Peyer's patch (tissue), 4 donors: ENCODE measurements at regions not wholly inside any gene's neighbourhood (a gene's known extent, or its start where the extent isn't known, plus 50 kb on each side); places are given as distances from the start of the nearest gene placed in this dataset.

Experiments
- DNase-seq, 3 donors: peaks; one replicate each; pipeline ENCODE4 v3.0.0-alpha.2; 2017 to 2019
- H3K27ac ChIP-seq, 4 donors: fragments of 200-600 bp; sonication (generic); one replicate each; pipeline ENCODE4 v1.5.1; 2016 to 2019
- H3K27me3 ChIP-seq, 2 donors: fragments of 200-600 bp; sonication (generic); one replicate each; pipeline ENCODE4 v1.5.1; 2019
- H3K36me3 ChIP-seq, 3 donors: fragments of 200-600 bp; sonication (generic); one replicate each; pipeline ENCODE4 v1.5.1; 2016 to 2019
- H3K4me1 ChIP-seq, 4 donors: fragments of 200-600 bp; sonication (generic); one replicate each; pipeline ENCODE4 v1.5.1; 2016 to 2019
- H3K4me3 ChIP-seq, 4 donors: fragments of 200-600 bp; sonication (generic); 1 replicate in 3 of 4; 2 replicates in 1 of 4; pipeline ENCODE4 v1.5.1; 2016 to 2019; ENCODE audit warnings: mild to moderate bottlenecking in 1 of 4
- H3K9me3 ChIP-seq, 4 donors: fragments of 200-600 bp; sonication (generic); one replicate each; pipeline ENCODE4 v1.5.1; 2016 to 2019; ENCODE audit warnings: mild to moderate bottlenecking in 1 of 4
- CTCF ChIP-seq, 6 experiments: fragments of 450-650 bp in 4 of 6; fragments of 200-600 bp in 2 of 6; sonication (generic) in 1 of 6; IDR thresholded peaks; one replicate each; pipeline ENCODE4 v1.5.1; 2017 to 2019; ENCODE audit warnings: antibody characterized with exemption in 6 of 6, mild to moderate bottlenecking in 3 of 6, moderate library complexity in 1 of 6
- POLR2A ChIP-seq, 2 donors: fragments of 450-650 bp; IDR thresholded peaks; one replicate each; pipeline ENCODE4 v1.5.1; 2017; ENCODE audit warnings: antibody characterized with exemption in 2 of 2, mild to moderate bottlenecking in 2 of 2, moderate library complexity in 2 of 2

DNA sequence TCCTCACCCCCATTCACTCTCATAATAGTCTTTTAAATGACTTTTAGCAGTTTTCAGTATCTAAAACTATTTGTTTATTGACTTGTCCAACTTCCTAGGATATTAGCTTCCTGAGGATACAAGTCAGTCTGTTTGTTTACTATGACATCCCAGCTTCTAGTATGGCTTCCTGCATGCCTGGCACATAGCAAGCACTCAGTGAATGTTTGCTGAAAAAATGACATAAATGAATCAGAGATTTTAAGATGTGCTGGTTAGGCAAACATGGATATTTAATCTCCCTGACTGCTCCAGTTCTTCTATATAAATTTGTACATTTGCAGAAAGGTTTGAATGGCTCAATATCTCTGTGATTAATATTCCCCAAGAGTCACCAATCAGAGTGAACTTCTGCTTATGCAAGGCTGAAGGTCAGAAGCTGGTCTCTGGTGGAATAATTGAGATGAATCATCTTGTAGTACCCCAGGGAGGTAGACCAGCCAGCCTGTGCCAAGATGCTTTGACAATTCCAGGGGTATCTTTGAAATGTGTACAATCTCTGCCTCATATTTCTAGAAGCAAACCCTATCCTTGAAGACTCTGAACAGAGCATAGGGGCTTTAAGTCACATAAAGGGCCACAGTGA, 219.0 kb upstream of the LMCD1 start:
- no peaks in the 10 kb centered on the region for H3K9me3 ChIP-seq
- H3K4me1 ChIP-seq = no peaks in the 10 kb centered on the region
- no peaks in the 10 kb centered on the region for H3K36me3 ChIP-seq
- no peaks in the 10 kb centered on the region for H3K27me3 ChIP-seq
- DNase-seq = no peak
- TF ChIP-seq CTCF (IDR thresholded peaks at IDR 0.05) = no peak
- no peak for TF ChIP-seq POLR2A (IDR thresholded peaks at IDR 0.05)
- no peak overlapping the region for H3K4me3 ChIP-seq
- H3K27ac ChIP-seq = no peak overlapping the region

DNA sequence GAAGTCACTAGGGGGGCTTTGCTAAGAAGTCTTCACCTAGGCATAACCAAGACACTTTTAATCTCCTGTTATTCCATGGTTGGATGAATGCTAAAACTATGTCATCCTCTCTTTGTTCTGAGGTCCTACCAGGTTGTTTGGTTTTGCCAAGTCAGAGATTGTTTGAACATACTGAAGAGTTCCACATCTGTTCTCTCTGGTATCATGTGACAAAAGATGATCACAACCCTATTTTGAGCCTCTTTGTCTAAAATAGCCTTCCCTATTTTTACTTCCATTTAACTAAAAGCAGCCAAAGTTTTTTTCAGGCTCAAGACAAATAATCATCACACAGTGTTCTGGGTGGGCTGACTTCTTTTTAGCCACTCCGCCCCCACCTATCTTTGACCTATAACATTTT, 218.4 kb upstream of the LMCD1 start:
- no peaks in the 10 kb centered on the region for H3K9me3 ChIP-seq
- no peaks in the 10 kb centered on the region for H3K27me3 ChIP-seq
- no peak overlapping the region for H3K4me3 ChIP-seq
- H3K4me1 ChIP-seq = no peaks in the 10 kb centered on the region
- no peak overlapping the region for H3K27ac ChIP-seq
- no peaks in the 10 kb centered on the region for H3K36me3 ChIP-seq
- DNase-seq = no peak
- TF ChIP-seq CTCF (IDR thresholded peaks at IDR 0.05) (no peak), POLR2A (IDR thresholded peaks at IDR 0.05) (no peak)

DNA sequence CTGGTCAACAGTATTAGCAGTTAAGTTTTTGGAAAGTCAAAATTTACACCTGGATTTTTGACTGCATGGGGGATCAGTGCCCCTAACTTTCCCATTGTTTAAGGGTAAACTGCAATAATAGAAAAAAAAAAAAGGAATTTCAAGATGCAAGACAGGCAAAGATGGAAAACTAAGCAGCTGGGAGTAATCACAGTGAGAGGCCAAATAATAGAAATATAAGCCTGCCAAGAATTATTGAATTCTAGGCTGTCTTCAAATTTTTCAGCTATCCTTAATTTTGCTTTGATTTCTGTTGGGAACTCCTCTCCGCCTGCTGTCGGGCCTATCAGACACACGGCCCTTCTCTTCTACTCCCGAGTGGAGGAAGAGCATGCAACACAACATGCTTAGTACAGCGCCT, 215.5 kb upstream of the LMCD1 start:
- no peak overlapping the region for H3K4me3 ChIP-seq
- H3K27me3 ChIP-seq = no peaks in the 10 kb centered on the region
- DNase-seq = no peak
- H3K4me1 ChIP-seq = no peaks in the 10 kb centered on the region
- no peaks in the 10 kb centered on the region for H3K9me3 ChIP-seq
- TF ChIP-seq POLR2A (IDR thresholded peaks at IDR 0.05) = no peak
- TF ChIP-seq CTCF (IDR thresholded peaks at IDR 0.05) = no peak
- no peaks in the 10 kb centered on the region for H3K36me3 ChIP-seq
- H3K27ac ChIP-seq = no peak overlapping the region

GRCh38 chr3:8286749-8287148, 214.9 kb upstream of the LMCD1 start:
- no peaks in the 10 kb centered on the region for H3K36me3 ChIP-seq
- H3K27me3 ChIP-seq = no peaks in the 10 kb centered on the region
- H3K27ac ChIP-seq = no peak overlapping the region
- TF ChIP-seq POLR2A (IDR thresholded peaks at IDR 0.05) (no peak), CTCF (IDR thresholded peaks at IDR 0.05) (no peak)
- no peak for DNase-seq
- H3K4me1 ChIP-seq = no peaks in the 10 kb centered on the region
- no peak overlapping the region for H3K4me3 ChIP-seq
- H3K9me3 ChIP-seq = no peaks in the 10 kb centered on the region

- H3K27me3 ChIP-seq = no peaks in the 10 kb centered on the region
- DNase-seq = no peak
- TF ChIP-seq POLR2A (IDR thresholded peaks at IDR 0.05) (no peak), CTCF (IDR thresholded peaks at IDR 0.05) (no peak)
- no peaks in the 10 kb centered on the region for H3K4me1 ChIP-seq
- H3K36me3 ChIP-seq = no peaks in the 10 kb centered on the region
- no peak overlapping the region for H3K27ac ChIP-seq
- H3K9me3 ChIP-seq = no peaks in the 10 kb centered on the region
- H3K4me3 ChIP-seq = no peak overlapping the region
Observed at GRCh38 chr3:8290611-8291010, 211.0 kb upstream of the LMCD1 start.

DNA sequence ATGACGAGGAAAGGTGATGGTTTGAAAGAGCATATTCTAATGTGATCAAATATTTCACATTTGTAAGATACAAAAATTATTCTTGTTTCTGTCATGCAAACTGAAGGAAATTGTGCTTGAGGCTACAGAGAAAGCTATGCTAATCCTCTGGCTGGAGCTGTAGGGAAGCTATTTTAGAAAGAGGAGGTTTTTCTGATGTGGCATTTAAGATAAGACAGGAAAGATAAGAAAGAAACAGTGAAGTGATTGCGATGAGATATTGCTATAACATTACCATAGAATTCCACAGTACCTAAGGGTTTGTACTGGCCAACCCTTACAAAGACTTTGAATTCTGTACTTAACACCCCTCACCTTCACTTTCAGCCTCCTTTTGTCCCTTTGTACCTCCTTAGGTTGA, 205.2 kb upstream of the LMCD1 start:
- no peaks in the 10 kb centered on the region for H3K4me1 ChIP-seq
- H3K27ac ChIP-seq = no peak overlapping the region
- no peaks in the 10 kb centered on the region for H3K9me3 ChIP-seq
- DNase-seq = no peak
- TF ChIP-seq CTCF (IDR thresholded peaks at IDR 0.05) (no peak), POLR2A (IDR thresholded peaks at IDR 0.05) (no peak)
- H3K36me3 ChIP-seq = no peaks in the 10 kb centered on the region
- no peak overlapping the region for H3K4me3 ChIP-seq
- no peaks in the 10 kb centered on the region for H3K27me3 ChIP-seq
